Fibroblast of the aortic adventitia (primary cell): ENCODE measurements at regions not wholly inside any gene's neighbourhood (a gene's known extent, or its start where the extent isn't known, plus 50 kb on each side); places are given as distances from the start of the nearest gene placed in this dataset.

Source experiments
- DNase-seq: peaks from one replicate; pipeline ENCODE4 v3.0.0-alpha.2; 2010; ENCODE audit warnings: low read depth
- H3K4me3 ChIP-seq: 2 replicates; pipeline ENCODE4 v1.5.1; 2011; ENCODE audit warnings: low read depth, mild to moderate bottlenecking, control low read depth, low read length, moderate library complexity
- CTCF ChIP-seq: IDR thresholded peaks from 2 replicates; pipeline ENCODE4 v1.5.1; 2011; ENCODE audit warnings: mild to moderate bottlenecking, low read length, control low read depth, inconsistent platforms; ENCODE audit not compliant: insufficient read depth

- no peak for TF ChIP-seq CTCF
- H3K4me3 ChIP-seq, result no peak overlapping the region
- no peak for DNase-seq
Observed at GRCh38 chrX:42603016-42603415, 174.9 kb downstream of the PPP1R2C start.

- TF ChIP-seq CTCF, result no peak
- no peak for DNase-seq
Observed at GRCh38 chrX:42602566-42602965, 175.4 kb downstream of the PPP1R2C start.

GRCh38 chrX:42602136-42602535 lies 175.8 kb downstream of the PPP1R2C start:
- peak; percentile 2 for DNase-seq
- no peak overlapping the region for H3K4me3 ChIP-seq
- no peak for TF ChIP-seq CTCF

More at GRCh38 chrX:42602566-42602965, 175.4 kb downstream of the PPP1R2C start:
- no peak overlapping the region for H3K4me3 ChIP-seq

- TF ChIP-seq CTCF, result no peak
- DNase-seq, result no peak
- no peak overlapping the region for H3K4me3 ChIP-seq
Observed at GRCh38 chrX:42597481-42597880, 180.5 kb downstream of the PPP1R2C start.

- no peak for TF ChIP-seq CTCF
- DNase-seq, result no peak
- no peak overlapping the region for H3K4me3 ChIP-seq
Observed at GRCh38 chrX:42585842-42586621, 191.9 kb downstream of the PPP1R2C start.

- no peak for TF ChIP-seq CTCF
- DNase-seq, result no peak
- H3K4me3 ChIP-seq, result no peak overlapping the region
Observed at GRCh38 chrX:42577936-42578470, 200.0 kb downstream of the PPP1R2C start.
